SK-N-SH (cell line): ENCODE measurements at regions not wholly inside any gene's neighbourhood (a gene's known extent, or its start where the extent isn't known, plus 50 kb on each side); places are given as distances from the start of the nearest gene placed in this dataset.
"Not testable (repeated sequence)": the region's sequence is repeated elsewhere in the genome, so short reads cannot be mapped to it uniquely, and the experiment has no call there.

Experiments
- CTCF ChIA-PET: fragments of 300-600, 350-600 bp; formaldehyde crosslinking; extraction: SDS; loops from one replicate; lab custom pipeline; 2021; lab: Yijun Ruan, JAX
- POLR2A ChIA-PET: fragments of 350-600 bp; sonication (Branson Sonifier 250); formaldehyde crosslinking; extraction: SDS; loops from one replicate; lab custom pipeline; 2020; ENCODE audit warnings: antibody characterized with exemption, inconsistent platforms; lab: Yijun Ruan, JAX
- DNase-seq: peaks from one replicate; pipeline ENCODE4 v3.0.0; 2012
- H2AFZ ChIP-seq: fragments of 200-600 bp; sonication (generic); 2 replicates; pipeline ENCODE4 v1.8.1; 2016; ENCODE audit warnings: antibody characterized with exemption, mild to moderate bottlenecking, low read depth
- H3F3A ChIP-seq: fragments of 200-600 bp; sonication (generic); replicated peaks from 2 replicates; pipeline ENCODE3; 2016; ENCODE audit warnings: antibody characterized with exemption, mild to moderate bottlenecking; ENCODE audit not compliant: insufficient read depth
- H3K27ac ChIP-seq, 2 experiments: fragments of 200-500 bp in 1 of 2; fragments of 200-600 bp in 1 of 2; sonication (Bioruptor generic) in 1 of 2; sonication (generic), shearing (Covaris generic) in 1 of 2; 2 replicates each; pipeline versions ENCODE4 v1.5.1 to v1.6.1; 2014 to 2016; ENCODE audit warnings: low read depth in 2 of 2, inconsistent platforms in 1 of 2, low read length in 1 of 2, mild to moderate bottlenecking in 1 of 2, mixed read lengths in 1 of 2
- H3K27me3 ChIP-seq: fragments of 200-600 bp; sonication (generic), shearing (Covaris generic); 2 replicates; pipeline ENCODE4 v1.6.1; 2016; ENCODE audit warnings: mixed run types; ENCODE audit not compliant: insufficient read depth
- H3K36me3 ChIP-seq, 2 experiments: fragments of 200-500 bp in 1 of 2; fragments of 200-600 bp in 1 of 2; sonication (Bioruptor generic) in 1 of 2; sonication (generic) in 1 of 2; replicated peaks in 1 of 2; 2 replicates each; pipeline versions ENCODE3 to v1.5.1; 2014 to 2016; ENCODE audit warnings: low read length in 1 of 2, mild to moderate bottlenecking in 1 of 2; ENCODE audit not compliant: insufficient read depth in 2 of 2, control insufficient read depth in 1 of 2
- H3K4me1 ChIP-seq, 2 experiments: fragments of 200-500 bp in 1 of 2; fragments of 200-600 bp in 1 of 2; sonication (Bioruptor generic) in 1 of 2; sonication (generic), shearing (Covaris generic) in 1 of 2; 2 replicates each; pipeline versions ENCODE4 v1.5.1 to v1.6.1; 2014 to 2016; ENCODE audit warnings: low read depth in 1 of 2, low read length in 1 of 2, mixed run types in 1 of 2; ENCODE audit not compliant: insufficient read depth in 2 of 2, control insufficient read depth in 1 of 2
- H3K4me2 ChIP-seq: fragments of 200-600 bp; sonication (generic), shearing (Covaris generic); 2 replicates; pipeline ENCODE4 v1.6.1; 2017; ENCODE audit warnings: mixed run types
- H3K4me3 ChIP-seq, 2 experiments: fragments of 200-500 bp in 1 of 2; fragments of 200-600 bp in 1 of 2; sonication (Bioruptor generic) in 1 of 2; sonication (generic), shearing (Covaris generic) in 1 of 2; 2 replicates each; pipeline versions ENCODE4 v1.5.1 to v1.8.1; 2014 to 2016; ENCODE audit warnings: low read depth in 2 of 2, inconsistent platforms in 1 of 2, low read length in 1 of 2, mild to moderate bottlenecking in 1 of 2, mixed read lengths in 1 of 2, moderate library complexity in 1 of 2
- H3K79me2 ChIP-seq: fragments of 200-600 bp; sonication (generic); 2 replicates; pipeline ENCODE4 v1.8.1; 2017; ENCODE audit warnings: mild to moderate bottlenecking; ENCODE audit not compliant: insufficient read depth
- H3K9ac ChIP-seq: fragments of 200-600 bp; sonication (generic); 2 replicates; pipeline ENCODE4 v1.6.1; 2017; ENCODE audit warnings: mixed run types
- H3K9me2 ChIP-seq: fragments of 200-600 bp; sonication (generic); 2 replicates; pipeline ENCODE4 v1.6.1; 2017; ENCODE audit warnings: mixed run types
- H3K9me3 ChIP-seq: fragments of 200-600 bp; sonication (generic); 2 replicates; pipeline ENCODE4 v1.6.1; 2017; ENCODE audit warnings: mixed run types, mild to moderate bottlenecking, moderate library complexity
- H4K20me1 ChIP-seq: fragments of 200-600 bp; sonication (generic); 2 replicates; pipeline ENCODE4 v1.6.1; 2017; ENCODE audit warnings: mild to moderate bottlenecking, mixed run types; ENCODE audit not compliant: insufficient read depth
- CHD2 ChIP-seq: fragments of 150-350 bp; IDR thresholded peaks from 2 replicates; pipeline ENCODE4 v1.6.1; 2018; ENCODE audit warnings: low read length; ENCODE audit not compliant: partially characterized antibody
- ELF1 ChIP-seq: IDR thresholded peaks from 2 replicates; pipeline ENCODE4 v1.4.0; 2012
- EZH2phosphoT487 ChIP-seq: fragments of 200-600 bp; sonication (generic); IDR thresholded peaks from 2 replicates; pipeline ENCODE4 v1.6.1; 2017; ENCODE audit warnings: low read depth, mixed run types, mild to moderate bottlenecking, antibody characterized with exemption, moderate library complexity, borderline replicate concordance
- FOSL2 ChIP-seq: IDR thresholded peaks from 2 replicates; pipeline ENCODE4 v1.4.0; 2012; ENCODE audit warnings: low read depth, mild to moderate bottlenecking, moderate library complexity, borderline replicate concordance
- JUND ChIP-seq: IDR thresholded peaks from 2 replicates; pipeline ENCODE4 v1.4.0; 2012
- MEF2A ChIP-seq: IDR thresholded peaks from 2 replicates; pipeline ENCODE4 v1.4.0; 2012; ENCODE audit warnings: low read depth, borderline replicate concordance
- MXI1 ChIP-seq: IDR thresholded peaks from 2 replicates; pipeline ENCODE4 v1.6.1; 2012; ENCODE audit warnings: mild to moderate bottlenecking, low read depth, low read length, improper control_type of control experiment
- RAD21 ChIP-seq: IDR thresholded peaks from 2 replicates; pipeline ENCODE4 v1.6.1; 2012; ENCODE audit warnings: mild to moderate bottlenecking, low read length
- RCOR1 ChIP-seq: fragments of 150-350 bp; IDR thresholded peaks from 2 replicates; pipeline ENCODE4 v1.6.1; 2017; ENCODE audit warnings: antibody characterized with exemption, low read length
- REST ChIP-seq: IDR thresholded peaks from 2 replicates; pipeline ENCODE4 v1.6.1; 2012; ENCODE audit warnings: mild to moderate bottlenecking, low read depth, low read length, moderate library complexity
- SIN3A ChIP-seq: IDR thresholded peaks from 2 replicates; pipeline ENCODE4 v1.6.1; 2012; ENCODE audit warnings: low read depth, mild to moderate bottlenecking, low read length, moderate library complexity, borderline replicate concordance
- TAF1 ChIP-seq: IDR thresholded peaks from 2 replicates; pipeline ENCODE4 v1.6.1; 2012; ENCODE audit warnings: low read depth, mild to moderate bottlenecking, low read length, moderate library complexity, borderline replicate concordance
- TCF12 ChIP-seq: IDR thresholded peaks from 2 replicates; pipeline ENCODE4 v1.4.0; 2012
- TEAD4 ChIP-seq: IDR thresholded peaks from 2 replicates; pipeline ENCODE4 v1.4.0; 2012; ENCODE audit warnings: mild to moderate bottlenecking, borderline replicate concordance; ENCODE audit not compliant: insufficient read depth
- USF1 ChIP-seq: IDR thresholded peaks from 2 replicates; pipeline ENCODE4 v1.4.0; 2012; ENCODE audit warnings: low read depth, borderline replicate concordance
- USF2 ChIP-seq: fragments of 150-350 bp; IDR thresholded peaks from 2 replicates; pipeline ENCODE4 v1.6.1; 2017; ENCODE audit warnings: antibody characterized with exemption, low read length, low read depth, borderline replicate concordance
- WGBS: methylation state at CpG from one replicate; pipeline ENCODE4 v1.1.6; 2017; ENCODE audit warnings: low lambda C conversion rate; 5-methylcytosine and 5-hydroxymethylcytosine counted together

- H3K27me3 ChIP-seq = no peaks in the 10 kb centered on the region
- H3K9me3 ChIP-seq = no peaks in the 10 kb centered on the region
- H3K36me3 ChIP-seq = no peaks in the 10 kb centered on the region
- H3K9me2 ChIP-seq = no peaks in the 10 kb centered on the region
- WGBS = 48% methylated on average over 5 of the region's 5 CpGs
- TF ChIP-seq RAD21 = no peak
- TF ChIP-seq MEF2A = no peak
- TF ChIP-seq FOSL2 = no peak
- TF ChIP-seq CHD2 = no peak
- TF ChIP-seq RCOR1 = no peak
- TF ChIP-seq ELF1 = no peak
- no peak for TF ChIP-seq REST
- TF ChIP-seq MXI1 = no peak
- no peak for TF ChIP-seq EZH2phosphoT487
- TF ChIP-seq USF2 = no peak
- TF ChIP-seq JUND = no peak
- no peak for TF ChIP-seq TAF1
- TF ChIP-seq TEAD4 = no peak
- no peak for TF ChIP-seq SIN3A
- no peak for TF ChIP-seq USF1
- no peak for TF ChIP-seq TCF12
- TF ChIP-seq, all 33 proteins: peak for 0
- Histone ChIP-seq H3F3A (no peaks in the 10 kb centered on the region), H3K4me1 (peaks cover 0 to 3% of the 10 kb centered on the region in 2 experiments; a peak in 2 of 4 replicates), H3K4me2 (no peak overlapping the region), H4K20me1 (no peaks in the 10 kb centered on the region), H3K79me2 (no peaks in the 10 kb centered on the region), H2AFZ (no peak overlapping the region), H3K27ac (no peak overlapping the region), H3K4me3 (no peak overlapping the region), H3K9ac (no peak overlapping the region)
- ChIA-PET CTCF (no interaction called here), POLR2A (no interaction called here)
- DNase-seq = no peak
Observed at GRCh38 chr2:47626664-47627063, 55.9 kb upstream of the KCNK12 start.

GRCh38 chr2:47623140-47623539 lies 52.4 kb upstream of the KCNK12 start:
- H3F3A ChIP-seq, H3K4me2 ChIP-seq, H3K9ac ChIP-seq, H3K9me2 ChIP-seq, DNase-seq, POLR2A ChIA-PET, H3K27me3 ChIP-seq, H4K20me1 ChIP-seq, H2AFZ ChIP-seq, H3K36me3 ChIP-seq, H3K9me3 ChIP-seq, H3K79me2 ChIP-seq, H3K4me1 ChIP-seq, CTCF ChIA-PET, H3K27ac ChIP-seq, H3K4me3 ChIP-seq: not testable (repeated sequence)
- 35% methylated on average over 1 of the region's 1 CpG for WGBS
